GM23338 (cell line): ENCODE measurements at regions not wholly inside any gene's neighbourhood (a gene's known extent, or its start where the extent isn't known, plus 50 kb on each side); places are given as distances from the start of the nearest gene placed in this dataset.

Experiments used
- CREB1 ChIP-seq: fragments of 250-450 bp; sonication (Bioruptor Pico); IDR thresholded peaks from 2 replicates; pipeline ENCODE4 v1.5.0; 2020; ENCODE audit warnings: low read depth, mild to moderate bottlenecking, moderate library complexity
- CTCF ChIP-seq, 2 experiments: fragments of 200-600 bp in 1 of 2; sonication (generic) in 1 of 2; conservative IDR thresholded peaks; 2 replicates each; pipeline versions ENCODE4 v1.5.1 to v1.6.1; 2016 to 2017; ENCODE audit warnings: antibody characterized with exemption in 2 of 2, low read depth in 2 of 2, mild to moderate bottlenecking in 2 of 2, moderate library complexity in 1 of 2
- ETS1 ChIP-seq: IDR thresholded peaks from 2 replicates; pipeline ENCODE4 v1.6.1; 2016; ENCODE audit warnings: antibody characterized with exemption
- EZH2 ChIP-seq: fragments of 200-600 bp; sonication (generic); IDR thresholded peaks from one replicate; pipeline ENCODE4 v1.8.0; 2017; ENCODE audit warnings: antibody characterized with exemption, mild to moderate bottlenecking, low read depth; ENCODE audit not compliant: unreplicated experiment
- EZH2phosphoT487 ChIP-seq: fragments of 200-600 bp; sonication (generic); IDR thresholded peaks from one replicate; pipeline ENCODE4 v1.8.1; 2018; ENCODE audit warnings: antibody characterized with exemption; ENCODE audit not compliant: unreplicated experiment
- JUNB ChIP-seq: IDR thresholded peaks from one replicate; pipeline ENCODE4 v1.6.1; 2016; ENCODE audit warnings: antibody characterized with exemption; ENCODE audit not compliant: unreplicated experiment
- NANOG ChIP-seq: IDR thresholded peaks from 2 replicates; pipeline ENCODE4 v1.6.1; 2016; ENCODE audit warnings: antibody characterized with exemption, borderline replicate concordance
- POLR2AphosphoS5 ChIP-seq: IDR thresholded peaks from 2 replicates; pipeline ENCODE4 v1.6.1; 2016; ENCODE audit warnings: antibody characterized with exemption, low read depth
- REST ChIP-seq: IDR thresholded peaks from one replicate; pipeline ENCODE4 v1.6.1; 2018; ENCODE audit warnings: antibody characterized with exemption; ENCODE audit not compliant: unreplicated experiment
- ZNF114 ChIP-seq: fragments of 250-450 bp; sonication (Bioruptor Pico); IDR thresholded peaks from 2 replicates; pipeline ENCODE4 v1.5.0; 2020; ENCODE audit warnings: mild to moderate bottlenecking, moderate library complexity
- ZNF331 ChIP-seq: fragments of 250-450 bp; sonication (Bioruptor Pico); IDR thresholded peaks from 2 replicates; pipeline ENCODE4 v1.5.0; 2020; ENCODE audit warnings: low read depth, mild to moderate bottlenecking, moderate library complexity
- ZNF462 ChIP-seq: fragments of 250-450 bp; sonication (Bioruptor Pico); IDR thresholded peaks from 2 replicates; pipeline ENCODE4 v1.5.0; 2020; ENCODE audit warnings: mild to moderate bottlenecking, moderate library complexity

GRCh38 chr7:22662556-22663356 lies 64.2 kb upstream of the IL6 start:
- no peak for TF ChIP-seq CTCF (conservative IDR thresholded peaks at IDR 0.05; ENCODE audit: low read depth in 2 of 2)
- no peak for TF ChIP-seq EZH2phosphoT487
- no peak for TF ChIP-seq REST
- no peak for TF ChIP-seq POLR2AphosphoS5
- TF ChIP-seq EZH2 = no peak
- no peak for TF ChIP-seq JUNB
- no peak for TF ChIP-seq CREB1 (CRISPR knock-in tag)
- TF ChIP-seq NANOG = no peak
- TF ChIP-seq ZNF114 (CRISPR knock-in tag) = no peak
- no peak for TF ChIP-seq ZNF331 (CRISPR knock-in tag)
- TF ChIP-seq ZNF462 (CRISPR knock-in tag) = no peak
- TF ChIP-seq ETS1 = no peak
